GM06990 (cell line): ENCODE measurements at regions not wholly inside any gene's neighbourhood (a gene's known extent, or its start where the extent isn't known, plus 50 kb on each side); places are given as distances from the start of the nearest gene placed in this dataset.

Source experiments
- DNase-seq: peaks from one replicate; pipeline ENCODE4 v3.0.0-alpha.2; 2011; ENCODE audit not compliant: insufficient read length; ENCODE audit errors: extremely low read depth
- H3K27me3 ChIP-seq: replicated peaks from 2 replicates; pipeline ENCODE4 v1.6.0; 2011; ENCODE audit warnings: low read length; ENCODE audit not compliant: control insufficient read depth, insufficient read depth
- H3K36me3 ChIP-seq: 2 replicates; pipeline ENCODE4 v1.5.1; 2011; ENCODE audit warnings: low read length; ENCODE audit not compliant: control insufficient read depth, insufficient read depth
- H3K4me3 ChIP-seq: replicated peaks from 2 replicates; pipeline ENCODE4 v1.5.1; 2011; ENCODE audit warnings: low read depth, mild to moderate bottlenecking, control low read depth, low read length
- TF ChIP-seq, protein P1 (sequence below): IDR thresholded peaks from 2 replicates; pipeline ENCODE4 v1.5.1; 2011; ENCODE audit warnings: low read length, control low read depth, mild to moderate bottlenecking, inconsistent platforms; ENCODE audit not compliant: insufficient read depth, poor library complexity, severe bottlenecking

DNA sequence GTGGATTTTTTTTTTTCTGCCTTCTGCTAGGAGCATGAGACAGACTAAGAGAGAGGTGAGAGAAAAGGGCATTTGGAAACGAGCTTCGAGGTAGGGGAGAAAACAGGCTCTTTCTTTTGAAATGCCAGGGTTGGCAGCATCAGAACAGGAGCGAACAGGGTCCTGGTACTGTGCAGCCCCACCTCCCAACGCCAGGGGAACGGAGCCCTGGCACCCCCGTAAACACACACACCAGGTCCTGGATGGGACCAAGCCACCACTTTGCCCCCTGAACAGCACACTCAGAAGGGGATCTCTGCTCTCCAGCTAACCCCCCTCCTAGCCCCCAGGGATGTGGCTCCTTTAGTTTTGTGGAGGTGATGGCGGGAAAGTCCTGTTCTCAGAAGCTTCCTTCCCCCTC lies 127.1 kb downstream of the CTTN start:
- no peaks in the 10 kb centered on the region for H3K27me3 ChIP-seq
- H3K4me3 ChIP-seq = no peak overlapping the region
- DNase-seq = no peak
- TF ChIP-seq, protein P1, sequence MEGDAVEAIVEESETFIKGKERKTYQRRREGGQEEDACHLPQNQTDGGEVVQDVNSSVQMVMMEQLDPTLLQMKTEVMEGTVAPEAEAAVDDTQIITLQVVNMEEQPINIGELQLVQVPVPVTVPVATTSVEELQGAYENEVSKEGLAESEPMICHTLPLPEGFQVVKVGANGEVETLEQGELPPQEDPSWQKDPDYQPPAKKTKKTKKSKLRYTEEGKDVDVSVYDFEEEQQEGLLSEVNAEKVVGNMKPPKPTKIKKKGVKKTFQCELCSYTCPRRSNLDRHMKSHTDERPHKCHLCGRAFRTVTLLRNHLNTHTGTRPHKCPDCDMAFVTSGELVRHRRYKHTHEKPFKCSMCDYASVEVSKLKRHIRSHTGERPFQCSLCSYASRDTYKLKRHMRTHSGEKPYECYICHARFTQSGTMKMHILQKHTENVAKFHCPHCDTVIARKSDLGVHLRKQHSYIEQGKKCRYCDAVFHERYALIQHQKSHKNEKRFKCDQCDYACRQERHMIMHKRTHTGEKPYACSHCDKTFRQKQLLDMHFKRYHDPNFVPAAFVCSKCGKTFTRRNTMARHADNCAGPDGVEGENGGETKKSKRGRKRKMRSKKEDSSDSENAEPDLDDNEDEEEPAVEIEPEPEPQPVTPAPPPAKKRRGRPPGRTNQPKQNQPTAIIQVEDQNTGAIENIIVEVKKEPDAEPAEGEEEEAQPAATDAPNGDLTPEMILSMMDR = no peak
- H3K36me3 ChIP-seq = no peaks in the 10 kb centered on the region

DNA sequence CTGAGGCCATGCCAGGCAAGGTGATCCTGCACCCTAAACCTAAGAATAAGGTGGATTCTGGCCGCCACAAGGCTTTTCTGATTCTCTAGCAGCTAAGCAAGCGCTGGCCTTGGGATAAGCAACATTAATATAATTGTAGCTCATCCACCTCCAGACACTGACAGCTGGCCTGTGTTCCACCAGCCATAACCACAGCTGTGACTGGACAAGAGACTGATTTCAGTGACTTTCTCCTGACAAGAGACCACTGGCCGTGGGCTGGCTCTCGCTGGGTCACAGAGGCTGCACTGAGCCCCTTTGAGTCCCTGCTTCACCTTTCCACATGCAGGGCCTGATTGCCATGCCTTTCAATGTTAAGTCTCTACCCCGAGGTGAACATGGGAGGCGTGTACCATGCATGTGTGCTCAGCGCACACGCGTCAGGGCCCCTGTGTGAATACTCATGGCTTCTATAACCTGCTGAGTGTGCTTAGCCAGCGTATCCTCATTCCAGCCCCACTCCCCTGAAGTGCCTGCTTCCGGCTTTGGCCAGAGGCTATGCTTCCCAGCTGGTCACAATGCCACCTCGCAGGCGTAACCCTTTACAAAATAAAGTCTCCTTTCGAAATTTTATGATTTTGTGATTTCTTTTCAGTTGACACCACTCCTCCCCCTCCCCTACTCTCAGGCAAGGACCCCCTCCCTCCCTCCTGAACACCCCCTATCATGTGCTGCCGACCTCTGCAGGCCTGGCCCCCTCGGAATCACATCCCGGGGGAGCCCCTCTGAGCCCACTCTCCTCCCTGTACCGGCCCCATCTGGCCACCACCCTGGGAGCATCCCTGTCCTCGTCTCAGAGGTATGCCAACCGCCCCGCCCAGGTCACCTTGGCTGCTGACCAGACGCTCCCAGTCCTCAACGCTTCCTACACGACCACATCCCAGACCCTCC lies 128.1 kb downstream of the CTTN start:
- Histone ChIP-seq H3K36me3 (no peaks in the 10 kb centered on the region), H3K27me3 (no peaks in the 10 kb centered on the region), H3K4me3 (no peak overlapping the region)
- DNase-seq = no peak
- TF ChIP-seq, protein P1 = no peak

DNA sequence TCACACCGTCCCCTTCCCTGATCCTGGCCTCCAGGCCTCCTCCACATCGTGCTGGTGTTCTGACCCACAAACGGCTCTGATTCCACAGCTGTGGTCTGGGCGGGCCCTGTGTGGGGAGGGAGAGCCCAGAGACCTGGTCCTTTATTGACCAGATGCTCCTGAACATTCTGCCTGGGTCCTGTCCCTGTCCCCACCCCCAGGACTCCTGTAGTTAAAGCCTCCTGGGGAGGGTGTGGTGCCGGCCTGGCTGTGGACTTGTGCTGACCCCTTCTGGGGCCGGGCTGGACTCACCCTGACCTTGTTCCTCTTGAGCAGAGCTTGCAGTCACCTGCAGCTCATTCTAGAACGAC lies 128.7 kb downstream of the CTTN start:
- TF ChIP-seq, protein P1 = no peak
- no peak for DNase-seq
- no peak overlapping the region for H3K4me3 ChIP-seq

DNA sequence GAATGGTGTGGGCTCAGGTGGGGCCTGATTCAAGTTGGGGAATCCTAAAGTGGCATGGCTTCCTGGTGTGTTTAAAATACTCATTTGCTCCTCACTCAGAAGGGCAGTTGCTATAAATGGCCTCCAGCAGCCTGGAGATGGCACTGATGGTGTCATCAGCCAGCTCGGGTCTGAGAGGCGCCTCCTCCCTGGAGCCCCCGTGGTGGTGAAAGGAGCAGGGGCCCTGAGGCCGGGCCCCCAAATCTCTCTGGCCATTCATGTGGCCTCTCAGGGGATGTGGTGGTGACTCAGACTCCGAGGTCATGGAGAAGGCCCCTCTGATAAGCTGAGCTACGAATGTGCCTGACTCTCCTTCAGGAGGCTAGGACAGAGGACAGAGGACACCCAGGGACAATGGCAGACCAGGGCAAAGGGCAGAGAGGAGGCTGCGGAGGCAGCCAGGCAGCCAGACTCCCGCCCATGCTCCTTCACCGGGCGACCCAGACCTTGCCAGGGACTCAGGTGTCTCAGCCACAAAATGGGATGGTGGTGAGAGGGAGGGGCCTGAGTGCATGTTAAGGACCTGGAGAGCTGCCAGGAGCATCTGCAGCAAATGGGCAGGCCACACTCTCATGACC lies 129.2 kb downstream of the CTTN start:
- H3K36me3 ChIP-seq = no peaks in the 10 kb centered on the region
- DNase-seq = no peak
- H3K27me3 ChIP-seq = no peaks in the 10 kb centered on the region
- H3K4me3 ChIP-seq = no peak overlapping the region
- TF ChIP-seq, protein P1 = no peak

More for the DNA sequence above, 128.7 kb downstream of the CTTN start:
- Histone ChIP-seq H3K27me3 (no peaks in the 10 kb centered on the region), H3K36me3 (no peaks in the 10 kb centered on the region)

DNA sequence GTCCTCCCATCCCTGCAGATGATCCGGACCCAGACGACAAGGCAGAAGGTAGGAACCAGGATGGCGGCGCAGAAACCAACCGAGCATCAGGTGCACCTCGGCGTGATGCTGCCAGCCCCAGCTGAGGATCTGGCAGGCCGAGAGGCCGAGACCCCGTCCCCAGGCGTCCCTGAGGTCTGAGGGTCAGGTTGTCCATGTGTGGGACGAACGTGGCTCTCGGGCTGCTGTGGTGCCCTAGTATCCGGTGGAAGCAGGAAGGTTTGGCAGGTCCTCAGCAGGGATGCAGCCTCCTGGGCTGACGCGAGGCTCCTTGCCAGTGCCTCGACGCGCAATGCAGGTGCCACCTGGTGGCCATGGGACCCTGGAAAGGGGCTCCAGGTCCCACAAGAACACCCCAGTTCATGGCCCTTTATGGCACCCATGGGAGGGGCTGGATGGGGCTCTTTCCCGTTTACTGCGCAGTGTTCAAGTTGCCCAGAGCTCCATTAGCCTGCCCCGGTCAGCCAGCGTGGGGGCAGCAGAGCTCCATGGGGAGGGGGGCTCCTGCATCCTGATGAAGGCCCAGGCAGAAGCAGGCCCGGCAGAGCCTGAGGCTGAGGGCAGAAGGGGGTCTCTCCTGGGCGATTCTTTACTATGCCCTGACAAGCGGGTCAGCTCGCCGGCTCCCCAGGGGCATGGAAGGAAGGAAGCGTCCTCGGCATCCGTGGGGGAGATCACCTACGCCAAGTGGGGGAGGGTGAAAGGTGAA lies 129.9 kb downstream of the CTTN start:
- TF ChIP-seq, protein P1 = no peak
- no peaks in the 10 kb centered on the region for H3K27me3 ChIP-seq
- no peak overlapping the region for H3K4me3 ChIP-seq
- no peak for DNase-seq
- no peaks in the 10 kb centered on the region for H3K36me3 ChIP-seq
